K562 (cell line): ENCODE measurements at regions not wholly inside any gene's neighbourhood (a gene's known extent, or its start where the extent isn't known, plus 50 kb on each side); places are given as distances from the start of the nearest gene placed in this dataset.

Experiments used
- ATAC-seq: fragments of 200-7000 bp; cut with Tn5 transposase; 3 replicates; pipeline ENCODE4 v1.9.1; 2020; ENCODE audit warnings: moderate library complexity
- BruUV-seq: library from RNA; stranded (reverse); fragments of 400-500 nt; replicated peaks from 2 replicates; lab custom pipeline; 2021; lab: Mats Ljungman, UMichigan
- CTCF ChIA-PET: fragments of 300-600 bp; formaldehyde crosslinking; extraction: SDS; loops from one replicate; lab custom pipeline; 2021; ENCODE audit warnings: low intra/inter-chr PET ratio; lab: Yijun Ruan, JAX
- POLR2A ChIA-PET: fragments of 300-600, 350-650 bp; sonication (Branson Sonifier 250); formaldehyde crosslinking; extraction: SDS; loops from one replicate; lab custom pipeline; 2021; ENCODE audit warnings: antibody characterized with exemption, inconsistent platforms; lab: Yijun Ruan, JAX
- DNase-seq, 4 experiments: peaks; one replicate each; pipeline versions ENCODE4 v3.0.0 to v3.0.0-alpha.2; 2011 to 2018; ENCODE audit warnings: low spot score in 3 of 4, mixed read lengths in 3 of 4; ENCODE audit errors: extremely low read depth in 1 of 4
- FAIRE-seq: peaks from 2 replicates; lab custom pipeline; 2011; peaks lifted over from hg19 to GRCh38; lab: Jason Lieb, UNC
- H2AFZ ChIP-seq: 2 replicates; pipeline ENCODE4 v1.6.0; 2011; ENCODE audit warnings: low read depth, low read length, control low read depth, inconsistent platforms
- H3K27ac ChIP-seq: fragments of 200-600 bp; 3 replicates; pipeline ENCODE4 v1.8.0; 2011; ENCODE audit warnings: low read depth, mild to moderate bottlenecking, control low read depth, inconsistent platforms, low read length, moderate library complexity, mixed read lengths; ENCODE audit errors: extremely low read depth
- H3K27me3 ChIP-seq, 2 experiments: fragments of 300-600 bp in 1 of 2; 2 replicates in 1 of 2; 3 replicates in 1 of 2; pipeline versions ENCODE4 v1.6.0 to v1.8.0; 2011; ENCODE audit warnings: inconsistent platforms in 2 of 2, low read length in 2 of 2, mild to moderate bottlenecking in 1 of 2, mixed read lengths in 1 of 2, moderate library complexity in 1 of 2; ENCODE audit not compliant: control insufficient read depth in 2 of 2, insufficient read depth in 2 of 2
- H3K36me3 ChIP-seq: fragments of 300-600 bp; 3 replicates; pipeline ENCODE4 v1.8.0; 2011; ENCODE audit warnings: mild to moderate bottlenecking, low read length, inconsistent platforms; ENCODE audit not compliant: control insufficient read depth, insufficient read depth
- H3K4me1 ChIP-seq, 2 experiments: fragments of 200-600 bp in 1 of 2; replicated peaks in 1 of 2; 2 replicates in 1 of 2; 3 replicates in 1 of 2; pipeline versions ENCODE4 v1.5.1 to v1.8.0; 2011; ENCODE audit warnings: inconsistent platforms in 2 of 2, low read length in 2 of 2, mild to moderate bottlenecking in 1 of 2, mixed read lengths in 1 of 2, moderate library complexity in 1 of 2; ENCODE audit not compliant: control insufficient read depth in 2 of 2, insufficient read depth in 2 of 2
- H3K4me2 ChIP-seq: 2 replicates; pipeline ENCODE4 v1.6.1; 2011; ENCODE audit warnings: low read length, control low read depth, inconsistent platforms, mixed read lengths; ENCODE audit not compliant: insufficient read depth
- H3K4me3 ChIP-seq: fragments of 200-600 bp; sonication (generic), shearing (Covaris generic); 2 replicates; pipeline ENCODE4 v1.5.1; 2016; ENCODE audit warnings: control low read depth, inconsistent platforms
- H3K79me2 ChIP-seq: fragments of 200-600 bp; 3 replicates; pipeline ENCODE4 v1.8.0; 2011; ENCODE audit warnings: low read length, inconsistent platforms; ENCODE audit not compliant: control insufficient read depth, insufficient read depth
- H3K9ac ChIP-seq, 2 experiments: 2 replicates each; pipeline versions ENCODE4 v1.6.0 to v1.6.1; 2011; ENCODE audit warnings: low read depth in 2 of 2, low read length in 2 of 2, control low read depth in 1 of 2, inconsistent platforms in 1 of 2, mild to moderate bottlenecking in 1 of 2, mixed read lengths in 1 of 2; ENCODE audit not compliant: insufficient read depth in 1 of 2
- H3K9me1 ChIP-seq: one replicate; pipeline ENCODE4 v1.6.0; 2011; ENCODE audit warnings: inconsistent platforms, mild to moderate bottlenecking, low read length, moderate library complexity; ENCODE audit not compliant: control insufficient read depth, insufficient read depth
- H3K9me3 ChIP-seq: replicated peaks from 2 replicates; pipeline ENCODE4 v1.5.1; 2011; ENCODE audit warnings: low read depth, low read length, inconsistent platforms; ENCODE audit not compliant: control insufficient read depth, insufficient read depth
- H4K20me1 ChIP-seq: replicated peaks from 2 replicates; pipeline ENCODE4 v1.6.1; 2011; ENCODE audit warnings: low read length, inconsistent platforms, mixed read lengths; ENCODE audit not compliant: control insufficient read depth, insufficient read depth
- CHD4 ChIP-seq: fragments of 200-600 bp; sonication (generic); IDR thresholded peaks from 3 replicates; pipeline ENCODE4 v1.6.1; 2012; ENCODE audit warnings: low read depth, mild to moderate bottlenecking, mixed read lengths, low read length, inconsistent platforms; ENCODE audit not compliant: insufficient read depth, insufficient replicate concordance, poor library complexity, severe bottlenecking
- E2F5 ChIP-seq: sonication (generic); formaldehyde crosslinking; IDR thresholded peaks from 2 replicates; pipeline ENCODE4 v1.8.0; 2022; ENCODE audit warnings: mild to moderate bottlenecking, missing genetic modification reagents
- FUS ChIP-seq: fragments of 200-400 bp; formaldehyde crosslinking; optimal IDR thresholded peaks from 2 replicates; pipeline ENCODE3; 2017; ENCODE audit warnings: low read depth, low read length
- KDM5B ChIP-seq: fragments of 200-600 bp; sonication (generic); IDR thresholded peaks from 2 replicates; pipeline ENCODE4 v1.6.1; 2012; ENCODE audit warnings: low read depth, mild to moderate bottlenecking, moderate library complexity, low read length, control low read depth, inconsistent platforms; ENCODE audit not compliant: insufficient replicate concordance
- MEF2A ChIP-seq: IDR thresholded peaks from 2 replicates; pipeline ENCODE4 v1.6.1; 2011; ENCODE audit warnings: low read depth, mild to moderate bottlenecking, low read length, moderate library complexity; ENCODE audit not compliant: control insufficient read depth
- NFRKB ChIP-seq: fragments of 450-650 bp; IDR thresholded peaks from 2 replicates; pipeline ENCODE4 v1.6.1; 2016; ENCODE audit warnings: low read depth
- SMARCB1 ChIP-seq: IDR thresholded peaks from 2 replicates; pipeline ENCODE4 v1.6.1; 2011; ENCODE audit warnings: improper control_type of control experiment, low read depth; ENCODE audit not compliant: insufficient read length
- SREBF1 ChIP-seq: fragments of 150-350 bp; IDR thresholded peaks from 2 replicates; pipeline ENCODE4 v1.6.1; 2014; ENCODE audit warnings: antibody characterized with exemption, low read depth, low read length, borderline replicate concordance
- TCF7 ChIP-seq: sonication (generic); IDR thresholded peaks from 2 replicates; pipeline ENCODE4 v1.6.1; 2016; ENCODE audit warnings: antibody characterized with exemption, borderline replicate concordance
- YBX1 ChIP-seq: fragments of 450-650 bp; IDR thresholded peaks from 2 replicates; pipeline ENCODE4 v1.7.1; 2016; ENCODE audit warnings: mild to moderate bottlenecking
- ZNF408 ChIP-seq: fragments of 250-450 bp; sonication (Bioruptor Pico); IDR thresholded peaks from 2 replicates; pipeline ENCODE4 v1.4.0; 2020; ENCODE audit warnings: low read depth, mild to moderate bottlenecking, moderate library complexity
- ZNF41 ChIP-seq: fragments of 250-450 bp; sonication (Bioruptor Pico); conservative IDR thresholded peaks from 2 replicates; pipeline ENCODE4 v1.4.0; 2020; ENCODE audit warnings: mild to moderate bottlenecking
- ZNF561 ChIP-seq: fragments of 450-650 bp; formaldehyde crosslinking; conservative IDR thresholded peaks from 2 replicates; pipeline ENCODE4 v1.4.0; 2020; ENCODE audit warnings: mild to moderate bottlenecking, moderate library complexity
- in situ Hi-C: fragments of 300-500 bp; cut with MboI; formaldehyde crosslinking; loops from 4 replicates; pipeline ENCODE4 v1.15.0; 2018; ENCODE audit warnings: inconsistent platforms, mixed read lengths
- intact Hi-C: fragments of 100-400 bp; cut with micrococcal nuclease; formaldehyde crosslinking; loops from 2 replicates; pipeline ENCODE4 v1.14.2; 2022
- TF ChIP-seq, protein P1 (sequence below): sonication (generic); formaldehyde crosslinking; IDR thresholded peaks from 2 replicates; pipeline ENCODE4 v1.8.1; 2023; ENCODE audit warnings: mild to moderate bottlenecking, missing genetic modification reagents
- TF ChIP-seq, protein P2 (sequence below): conservative IDR thresholded peaks from 2 replicates; pipeline ENCODE4 v1.6.1; 2011; ENCODE audit warnings: low read depth, mild to moderate bottlenecking, low read length; ENCODE audit not compliant: control insufficient read depth
- TF ChIP-seq, protein P3 (sequence below): fragments of 250-450 bp; sonication (Bioruptor Pico); IDR thresholded peaks from 2 replicates; pipeline ENCODE4 v1.9.0; 2021; ENCODE audit warnings: mild to moderate bottlenecking

GRCh38 chr2:142602418-142602989 lies 275.0 kb upstream of the KYNU start:
- H3K36me3 ChIP-seq: no peaks in the 10 kb centered on the region
- BruUV-seq: no TSS peak
- in situ Hi-C loops: no loop called here
- H3K9ac ChIP-seq: no peak overlapping the region
- no peaks in the 10 kb centered on the region for H4K20me1 ChIP-seq
- DNase-seq: no peak
- ATAC-seq: no peak
- H3K4me3 ChIP-seq: no peak overlapping the region
- H3K9me1 ChIP-seq: no peaks in the 10 kb centered on the region
- no peaks in the 10 kb centered on the region for H3K27me3 ChIP-seq
- no peak overlapping the region for H3K27ac ChIP-seq
- intact Hi-C loops: no loop called here
- POLR2A ChIA-PET: no interaction called here
- FAIRE-seq: no peak
- H3K9me3 ChIP-seq: no peaks in the 10 kb centered on the region
- no peak overlapping the region for H3K4me2 ChIP-seq
- H3K4me1 ChIP-seq: no peaks in the 10 kb centered on the region
- H3K79me2 ChIP-seq: no peaks in the 10 kb centered on the region
- H2AFZ ChIP-seq: no peak overlapping the region
- CTCF ChIA-PET: no interaction called here
- no peak for TF ChIP-seq ZNF41 (CRISPR knock-in tag)
- no peak for TF ChIP-seq CHD4
- TF ChIP-seq SMARCB1: no peak
- TF ChIP-seq, protein P1, sequence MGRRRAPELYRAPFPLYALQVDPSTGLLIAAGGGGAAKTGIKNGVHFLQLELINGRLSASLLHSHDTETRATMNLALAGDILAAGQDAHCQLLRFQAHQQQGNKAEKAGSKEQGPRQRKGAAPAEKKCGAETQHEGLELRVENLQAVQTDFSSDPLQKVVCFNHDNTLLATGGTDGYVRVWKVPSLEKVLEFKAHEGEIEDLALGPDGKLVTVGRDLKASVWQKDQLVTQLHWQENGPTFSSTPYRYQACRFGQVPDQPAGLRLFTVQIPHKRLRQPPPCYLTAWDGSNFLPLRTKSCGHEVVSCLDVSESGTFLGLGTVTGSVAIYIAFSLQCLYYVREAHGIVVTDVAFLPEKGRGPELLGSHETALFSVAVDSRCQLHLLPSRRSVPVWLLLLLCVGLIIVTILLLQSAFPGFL (CRISPR knock-in tag): no peak
- TF ChIP-seq ZNF408: no peak
- no peak for TF ChIP-seq KDM5B
- TF ChIP-seq, protein P2, sequence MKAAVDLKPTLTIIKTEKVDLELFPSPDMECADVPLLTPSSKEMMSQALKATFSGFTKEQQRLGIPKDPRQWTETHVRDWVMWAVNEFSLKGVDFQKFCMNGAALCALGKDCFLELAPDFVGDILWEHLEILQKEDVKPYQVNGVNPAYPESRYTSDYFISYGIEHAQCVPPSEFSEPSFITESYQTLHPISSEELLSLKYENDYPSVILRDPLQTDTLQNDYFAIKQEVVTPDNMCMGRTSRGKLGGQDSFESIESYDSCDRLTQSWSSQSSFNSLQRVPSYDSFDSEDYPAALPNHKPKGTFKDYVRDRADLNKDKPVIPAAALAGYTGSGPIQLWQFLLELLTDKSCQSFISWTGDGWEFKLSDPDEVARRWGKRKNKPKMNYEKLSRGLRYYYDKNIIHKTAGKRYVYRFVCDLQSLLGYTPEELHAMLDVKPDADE: no peak
- TF ChIP-seq TCF7: no peak
- no peak for TF ChIP-seq YBX1
- TF ChIP-seq FUS: no peak
- TF ChIP-seq MEF2A: no peak
- no peak for TF ChIP-seq E2F5
- TF ChIP-seq ZNF561 (CRISPR knock-in tag): no peak
- TF ChIP-seq, protein P3, sequence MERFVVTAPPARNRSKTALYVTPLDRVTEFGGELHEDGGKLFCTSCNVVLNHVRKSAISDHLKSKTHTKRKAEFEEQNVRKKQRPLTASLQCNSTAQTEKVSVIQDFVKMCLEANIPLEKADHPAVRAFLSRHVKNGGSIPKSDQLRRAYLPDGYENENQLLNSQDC (CRISPR knock-in tag): no peak
- no peak for TF ChIP-seq NFRKB
- no peak for TF ChIP-seq SREBF1
